Gastrocnemius medialis (tissue), 4 donors: ENCODE measurements at regions not wholly inside any gene's neighbourhood (a gene's known extent, or its start where the extent isn't known, plus 50 kb on each side); places are given as distances from the start of the nearest gene placed in this dataset.

Source experiments
- ATAC-seq, 2 donors: fragments of 150-250 bp; one replicate each; pipeline ENCODE4 v1.9.1; 2016
- DNase-seq, 2 donors: peaks; one replicate each; pipeline ENCODE4 v3.0.0-alpha.2; 2019
- H3K27ac ChIP-seq, 4 donors: fragments of 200-600 bp; sonication (generic); 1 replicate in 1 of 4; 2 replicates in 3 of 4; pipeline ENCODE4 v1.5.1; 2016 to 2018; ENCODE audit warnings: mild to moderate bottlenecking in 2 of 4, moderate library complexity in 1 of 4
- H3K27me3 ChIP-seq, 3 donors: fragments of 200-600 bp; sonication (generic) in 2 of 3; 1 replicate in 1 of 3; 2 replicates in 2 of 3; pipeline versions ENCODE4 v1.5.1 to v1.6.0; 2016 to 2019; ENCODE audit warnings: mild to moderate bottlenecking in 1 of 3, moderate library complexity in 1 of 3
- H3K36me3 ChIP-seq, 2 donors: fragments of 200-600 bp; sonication (generic) in 1 of 2; one replicate each; pipeline ENCODE4 v1.5.1; 2017 to 2018
- H3K4me1 ChIP-seq, 2 donors: fragments of 200-600 bp; sonication (generic) in 1 of 2; one replicate each; pipeline ENCODE4 v1.5.1; 2016 to 2017; ENCODE audit warnings: mild to moderate bottlenecking in 2 of 2
- H3K4me3 ChIP-seq, 4 donors: fragments of 200-600 bp; sonication (generic) in 3 of 4; 1 replicate in 1 of 4; 2 replicates in 3 of 4; pipeline ENCODE4 v1.5.1; 2016 to 2019; ENCODE audit warnings: mild to moderate bottlenecking in 2 of 4
- H3K9me3 ChIP-seq, 3 donors: fragments of 200-600 bp; sonication (generic) in 2 of 3; 1 replicate in 1 of 3; 2 replicates in 2 of 3; pipeline ENCODE4 v1.5.1; 2016 to 2019
- CTCF ChIP-seq, 5 experiments: fragments of 450-650 bp in 3 of 5; fragments of 200-600 bp in 2 of 5; sonication (generic) in 2 of 5; IDR thresholded peaks in 4 of 5; conservative IDR thresholded peaks in 1 of 5; 1 replicate in 4 of 5; 2 replicates in 1 of 5; pipeline ENCODE4 v1.5.1; 2016 to 2019; ENCODE audit warnings: antibody characterized with exemption in 5 of 5, mild to moderate bottlenecking in 3 of 5, moderate library complexity in 3 of 5
- POLR2A ChIP-seq, 2 donors: fragments of 450-650 bp; IDR thresholded peaks; one replicate each; pipeline ENCODE4 v1.6.1; 2017; ENCODE audit warnings: antibody characterized with exemption in 2 of 2, mild to moderate bottlenecking in 2 of 2, moderate library complexity in 2 of 2
- in situ Hi-C, 4 donors: fragments of 200-750 bp; cut with MboI; loops; one replicate each; pipeline versions ENCODE4 v1.15.0 to v1.8.0; 2017; ENCODE audit warnings: low sequenced_read_pairs in 4 of 4
- intact Hi-C: fragments of 100-400 bp; cut with DNase I; formaldehyde crosslinking; loops from one replicate; pipeline ENCODE4 v1.15.1; 2023; ENCODE audit warnings: low total_unique reads

GRCh38 chr2:18357537-18357936, 202.9 kb downstream of the RDH14 start:
- TF ChIP-seq POLR2A (IDR thresholded peaks at IDR 0.05) (no peak), CTCF (IDR thresholded peaks at IDR 0.05 in 4 of 5, conservative IDR thresholded peaks at IDR 0.05 in 1 of 5) (no peak)
- no peaks in the 10 kb centered on the region for H3K27me3 ChIP-seq
- H3K4me1 ChIP-seq, result no peaks in the 10 kb centered on the region
- DNase-seq (no peak), ATAC-seq (no peak)
- H3K36me3 ChIP-seq, result no peaks in the 10 kb centered on the region
- in situ Hi-C loops (no loop called here), intact Hi-C loops (no loop called here)
- no peak overlapping the region for H3K27ac ChIP-seq
- no peaks in the 10 kb centered on the region for H3K9me3 ChIP-seq
- no peak overlapping the region for H3K4me3 ChIP-seq

GRCh38 chr2:18356676-18357075, 203.8 kb downstream of the RDH14 start:
- Histone ChIP-seq H3K4me3 (no peak overlapping the region), H3K36me3 (no peaks in the 10 kb centered on the region), H3K27me3 (no peaks in the 10 kb centered on the region), H3K9me3 (no peaks in the 10 kb centered on the region), H3K27ac (no peak overlapping the region), H3K4me1 (no peaks in the 10 kb centered on the region)
- in situ Hi-C loops, result no loop called here
- intact Hi-C loops, result no loop called here
- TF ChIP-seq CTCF (IDR thresholded peaks at IDR 0.05 in 4 of 5, conservative IDR thresholded peaks at IDR 0.05 in 1 of 5), result no peak
- no peak for TF ChIP-seq POLR2A (IDR thresholded peaks at IDR 0.05)
- no peak for DNase-seq
- no peak for ATAC-seq

GRCh38 chr2:18349421-18349820, 211.0 kb downstream of the RDH14 start:
- intact Hi-C loops, result no loop called here
- Histone ChIP-seq H3K9me3 (no peaks in the 10 kb centered on the region), H3K4me3 (no peak overlapping the region), H3K27me3 (no peaks in the 10 kb centered on the region), H3K36me3 (no peaks in the 10 kb centered on the region), H3K4me1 (no peaks in the 10 kb centered on the region), H3K27ac (no peak overlapping the region)
- DNase-seq (no peak), ATAC-seq (no peak)
- TF ChIP-seq POLR2A (IDR thresholded peaks at IDR 0.05) (no peak), CTCF (IDR thresholded peaks at IDR 0.05 in 4 of 5, conservative IDR thresholded peaks at IDR 0.05 in 1 of 5) (no peak)
- in situ Hi-C loops, result no loop called here

- H3K27ac ChIP-seq, result no peak overlapping the region
- intact Hi-C loops, result no loop called here
- no peak for DNase-seq
These were observed 213.6 kb downstream of the RDH14 start for GRCh38 chr2:18346874-18347273.

More at GRCh38 chr2:18346874-18347273, 213.6 kb downstream of the RDH14 start:
- no peaks in the 10 kb centered on the region for H3K27me3 ChIP-seq
- no peaks in the 10 kb centered on the region for H3K9me3 ChIP-seq
- no peaks in the 10 kb centered on the region for H3K4me1 ChIP-seq
- no peaks in the 10 kb centered on the region for H3K36me3 ChIP-seq
- no peak for ATAC-seq
- TF ChIP-seq POLR2A (IDR thresholded peaks at IDR 0.05) (no peak), CTCF (IDR thresholded peaks at IDR 0.05 in 4 of 5, conservative IDR thresholded peaks at IDR 0.05 in 1 of 5) (no peak)
- H3K4me3 ChIP-seq, result no peak overlapping the region
- in situ Hi-C loops, result no loop called here
